ENCODE measurements at regions not wholly inside any gene's neighbourhood (a gene's known extent, or its start where the extent isn't known, plus 50 kb on each side); places are given as distances from the start of the nearest gene placed in this dataset.
"Not testable (repeated sequence)": the region's sequence is repeated elsewhere in the genome, so short reads cannot be mapped to it uniquely, and the experiment has no call there.

GRCh38 chr6:82419132-82419581, 55.5 kb downstream of the TPBG start:
- peak; percentile 10 for DNase-seq

- no peak for DNase-seq
These were observed 56.2 kb downstream of the TPBG start for GRCh38 chr6:82419859-82420258.

- no peak for DNase-seq
These were observed 67.0 kb downstream of the TPBG start for GRCh38 chr6:82430611-82431010.

DNA sequence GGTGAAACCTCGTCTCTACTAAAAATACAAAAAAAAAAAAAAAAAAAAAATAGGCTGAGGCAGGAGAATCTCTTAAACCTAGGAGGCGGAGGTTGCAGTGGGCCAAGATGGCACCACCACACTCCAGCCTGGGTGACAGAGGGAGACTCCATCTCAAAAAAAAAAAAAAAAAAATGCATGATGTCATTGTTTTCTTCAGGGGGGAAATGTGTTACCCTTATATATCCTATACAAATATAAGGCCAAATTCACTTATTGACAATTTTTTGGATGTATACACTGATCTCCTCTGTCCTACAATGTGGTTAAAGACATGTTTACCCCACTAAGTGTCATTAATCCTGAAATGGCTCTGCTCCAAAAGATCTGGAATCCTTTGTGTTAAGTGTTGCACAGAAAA, 73.1 kb downstream of the TPBG start:
- no peak for DNase-seq

DNA sequence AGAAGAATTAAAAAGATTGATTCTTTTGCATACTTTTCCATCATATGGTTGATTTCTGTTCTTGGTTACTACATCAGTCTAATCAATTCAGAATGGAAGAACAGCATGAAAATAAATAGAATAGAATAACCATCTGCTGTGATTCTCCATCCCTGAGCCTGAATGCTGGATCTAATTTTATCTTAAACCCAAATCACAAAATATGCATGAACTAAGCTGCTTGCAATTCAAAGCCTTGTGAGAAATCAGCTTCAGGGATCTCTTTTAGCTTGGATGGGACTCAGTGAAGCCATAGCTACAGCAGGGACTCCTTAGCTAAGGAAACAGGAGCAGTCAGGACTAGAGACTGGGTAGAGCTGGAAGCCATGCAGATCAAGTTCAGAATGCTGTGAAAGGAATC, 74.1 kb downstream of the TPBG start:
- DNase-seq: no peak

DNA sequence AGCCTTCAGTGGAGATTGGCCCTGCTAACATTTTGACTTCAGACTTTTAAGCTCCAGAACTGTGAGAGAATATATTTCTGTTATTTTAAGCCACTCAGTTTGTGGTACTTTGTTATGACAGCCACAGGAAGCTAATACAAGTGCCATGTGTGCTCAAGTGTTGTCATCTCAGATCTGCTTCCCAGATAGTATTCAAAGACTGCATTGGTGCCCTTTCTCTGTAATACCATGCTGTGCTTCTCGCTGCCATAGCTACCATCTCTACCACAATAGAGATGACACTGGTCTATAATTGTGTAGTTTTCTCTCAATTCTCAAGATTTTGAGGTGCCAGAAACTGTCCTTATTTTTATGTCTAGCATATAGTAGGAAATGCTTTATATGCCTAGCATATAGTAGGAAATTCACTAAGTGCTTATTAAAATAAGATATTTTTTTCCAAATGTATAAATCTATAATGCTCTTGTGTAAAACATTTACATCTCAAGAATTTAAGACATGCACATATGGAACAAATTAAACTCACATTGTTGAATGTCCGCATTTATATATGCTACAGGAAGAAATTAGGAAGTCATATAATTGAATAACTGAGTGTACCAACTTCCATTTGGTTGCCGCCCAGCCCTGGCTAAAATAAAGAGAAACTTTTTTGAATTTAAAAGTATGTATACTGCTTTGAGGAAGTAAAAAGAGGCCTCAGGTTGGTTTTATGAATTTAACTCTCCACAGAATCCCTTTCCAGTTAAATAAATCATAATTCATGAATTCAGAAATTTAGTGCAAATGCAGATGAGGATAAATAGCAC, 77.6 kb downstream of the TPBG start:
- no peak for DNase-seq

DNA sequence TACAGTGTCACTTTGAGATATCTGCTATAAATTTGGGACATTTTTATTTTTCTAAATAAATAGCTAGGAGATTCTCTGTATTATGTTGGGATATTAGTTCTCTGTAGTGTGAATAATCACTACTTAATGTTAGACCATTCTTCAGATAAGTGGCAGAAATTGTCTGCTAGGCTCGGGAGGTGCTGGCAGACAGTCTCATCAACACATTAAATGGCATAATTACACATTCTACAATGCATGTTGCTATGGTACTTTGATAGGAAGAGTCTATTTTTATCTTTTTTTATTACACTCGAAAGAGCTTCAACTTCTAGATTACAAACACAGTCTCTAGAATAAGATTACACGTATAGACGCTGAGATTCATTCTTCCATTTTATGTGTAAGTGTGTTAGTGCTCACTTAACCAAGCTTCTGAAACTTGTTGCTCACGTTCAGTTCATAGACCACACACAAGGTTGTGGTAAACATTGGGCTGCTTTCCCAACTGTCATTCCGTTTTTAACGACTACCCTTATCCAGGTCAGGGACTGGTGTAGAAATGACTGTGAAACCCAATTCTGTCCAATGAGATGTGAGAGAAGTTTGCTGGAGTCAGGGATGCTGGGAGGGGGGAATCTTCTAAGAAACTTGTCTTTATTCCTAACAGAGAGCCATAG, 78.6 kb downstream of the TPBG start:
- DNase-seq: no peak

- DNase-seq: no peak
These were observed 94.5 kb downstream of the TPBG start for GRCh38 chr6:82458147-82458546.

DNA sequence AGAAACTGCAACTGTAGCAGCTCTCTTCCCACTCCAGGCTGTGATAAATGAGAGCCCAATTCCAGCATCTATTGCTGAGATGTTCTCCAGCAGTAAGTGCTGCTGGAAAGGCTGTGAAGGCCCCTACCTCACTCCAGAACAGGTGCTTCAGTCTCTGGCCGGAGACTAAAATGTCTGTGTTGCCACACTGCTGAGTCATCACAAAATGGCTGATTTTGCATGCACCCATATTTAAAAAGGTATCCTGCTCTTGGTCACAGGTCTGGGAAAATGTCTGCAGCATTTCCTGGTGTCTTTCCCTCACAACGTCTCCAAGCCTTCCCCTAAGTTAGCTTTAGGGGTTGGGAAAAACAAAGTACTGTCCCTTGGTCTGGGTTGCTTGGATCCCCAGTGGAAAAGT, 95.1 kb downstream of the TPBG start:
- no peak for DNase-seq

DNA sequence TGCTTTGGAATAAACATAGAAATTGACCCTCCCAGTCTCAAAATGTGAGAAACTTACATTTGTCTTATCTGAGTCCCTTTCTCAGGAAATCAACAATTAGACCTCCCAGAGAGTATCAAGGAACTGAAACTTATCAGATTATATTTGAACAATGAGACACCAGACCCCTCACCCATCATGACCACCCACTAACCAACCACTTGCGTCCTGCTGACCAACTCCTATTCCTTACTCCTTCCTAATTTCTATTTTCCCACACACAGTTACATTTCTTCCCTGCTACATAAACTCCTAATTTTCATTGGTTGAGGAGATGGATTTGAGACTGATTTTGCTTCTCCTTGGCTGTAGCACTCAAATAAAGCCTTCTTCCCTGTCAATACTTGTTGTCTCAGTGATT, 97.9 kb downstream of the TPBG start:
- DNase-seq: no peak

- DNase-seq: no peak
These were observed 103.7 kb downstream of the TPBG start for GRCh38 chr6:82467338-82467737.

GRCh38 chr6:82470123-82470522, 106.5 kb downstream of the TPBG start:
- not testable (repeated sequence) for DNase-seq

GRCh38 chr6:82475106-82475505, 111.5 kb downstream of the TPBG start:
- DNase-seq: not testable (repeated sequence)

- DNase-seq: no peak
These were observed 120.4 kb downstream of the TPBG start for GRCh38 chr6:82484001-82484400.

- DNase-seq: no peak
These were observed 121.4 kb downstream of the TPBG start for GRCh38 chr6:82484737-82485626.

DNA sequence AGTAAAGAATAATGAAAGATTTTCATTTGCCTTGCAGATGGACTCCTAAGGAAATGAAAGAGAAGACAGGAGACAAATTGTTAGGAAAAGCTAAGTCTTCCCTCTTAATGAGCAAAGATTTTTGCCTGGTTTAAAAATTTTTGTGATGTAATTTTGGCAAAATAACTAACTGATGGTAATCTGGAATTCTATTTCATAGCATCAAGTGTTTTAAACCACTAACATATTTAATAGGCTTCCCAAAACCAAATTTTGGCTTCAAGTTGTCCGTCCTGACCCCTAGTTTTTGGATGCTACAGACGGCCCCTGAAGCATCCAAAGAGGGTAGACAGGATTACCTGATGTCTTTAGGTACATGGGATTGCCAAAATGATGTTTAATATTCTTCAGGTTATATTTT, 124.3 kb downstream of the TPBG start:
- DNase-seq: no peak

DNA sequence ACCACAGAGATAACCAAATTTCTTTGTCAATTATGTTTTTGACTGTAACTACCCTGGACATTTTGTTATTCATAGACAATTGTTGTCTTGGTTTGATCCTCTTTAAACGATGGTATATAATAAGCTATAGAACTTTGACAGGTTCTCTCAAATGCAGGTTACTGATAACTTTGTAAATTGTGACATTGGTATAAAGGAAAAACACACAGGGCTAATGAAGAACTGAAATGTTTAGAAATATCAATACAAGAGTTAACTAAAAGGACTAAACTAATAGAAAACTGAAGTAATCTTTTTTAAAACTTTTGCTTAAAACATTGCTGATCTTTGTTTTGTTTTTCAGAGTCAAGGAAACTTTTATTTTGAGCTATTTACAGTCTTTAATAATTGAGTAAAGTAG, 124.8 kb downstream of the TPBG start:
- no peak for DNase-seq

GRCh38 chr6:82492134-82492533, 128.5 kb downstream of the TPBG start:
- DNase-seq: no peak

- no peak for DNase-seq
These were observed 129.8 kb downstream of the TPBG start for GRCh38 chr6:82493467-82493866.

DNA sequence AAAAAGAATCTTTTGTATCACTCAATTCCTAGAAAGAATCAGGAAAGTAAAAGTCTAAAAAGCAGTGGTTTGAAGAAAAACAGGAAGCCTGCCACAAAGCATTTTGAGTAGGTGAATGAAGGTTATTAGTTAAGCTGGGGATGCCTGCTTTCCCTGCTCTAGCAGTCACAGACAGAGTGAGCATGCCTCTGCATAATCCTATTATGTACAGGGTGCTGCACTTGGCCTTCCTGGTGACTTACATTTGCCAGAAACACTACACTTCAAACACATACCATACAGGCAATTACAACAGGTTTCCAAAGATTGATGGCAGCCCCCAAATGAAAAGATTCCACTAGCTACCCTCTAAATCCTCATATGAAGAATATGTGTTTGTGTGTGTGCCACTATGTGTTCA, 130.8 kb downstream of the TPBG start:
- peak; percentile 81 for DNase-seq

DNA sequence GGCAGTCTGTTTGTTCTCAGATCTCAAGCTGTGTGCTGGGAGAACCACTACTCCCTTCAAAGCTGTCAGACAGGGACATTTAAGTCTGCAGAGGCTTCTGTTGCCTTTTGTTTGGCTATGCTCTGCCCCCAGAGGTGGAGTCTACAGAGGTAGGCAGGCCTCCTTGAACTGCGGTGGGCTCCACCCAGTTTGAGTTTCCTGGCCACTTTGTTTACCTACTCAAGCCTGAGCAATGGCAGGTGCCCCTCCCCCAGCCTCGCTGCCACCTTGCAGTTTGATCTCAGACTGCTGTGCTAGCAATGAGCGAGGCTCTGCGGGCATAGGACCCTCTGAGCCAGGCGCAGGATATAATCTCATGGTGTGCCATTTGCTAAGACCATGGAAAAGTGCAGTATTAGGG, 138.3 kb downstream of the TPBG start:
- DNase-seq: not testable (repeated sequence)

DNA sequence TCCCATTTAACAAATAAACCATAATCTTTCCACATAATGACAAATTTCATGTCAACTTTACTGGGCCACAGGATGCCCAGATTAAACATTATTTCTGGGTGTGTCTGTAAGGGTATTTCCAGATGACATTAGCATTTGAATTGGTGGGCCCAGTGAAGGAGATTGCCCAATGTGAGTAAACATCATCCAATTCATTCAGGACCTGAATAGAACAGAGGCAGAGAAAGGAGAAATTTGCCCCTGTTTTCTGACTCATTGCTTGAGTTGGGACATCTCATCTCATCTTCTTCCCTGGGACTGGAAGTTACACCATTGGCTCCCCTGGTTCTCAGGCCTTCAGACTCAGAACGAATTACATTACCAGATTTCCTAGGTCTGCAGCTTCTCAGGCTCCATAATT, 142.9 kb downstream of the TPBG start:
- DNase-seq: no peak

GRCh38 chr6:82507112-82507511, 143.5 kb downstream of the TPBG start:
- DNase-seq: no peak

DNA sequence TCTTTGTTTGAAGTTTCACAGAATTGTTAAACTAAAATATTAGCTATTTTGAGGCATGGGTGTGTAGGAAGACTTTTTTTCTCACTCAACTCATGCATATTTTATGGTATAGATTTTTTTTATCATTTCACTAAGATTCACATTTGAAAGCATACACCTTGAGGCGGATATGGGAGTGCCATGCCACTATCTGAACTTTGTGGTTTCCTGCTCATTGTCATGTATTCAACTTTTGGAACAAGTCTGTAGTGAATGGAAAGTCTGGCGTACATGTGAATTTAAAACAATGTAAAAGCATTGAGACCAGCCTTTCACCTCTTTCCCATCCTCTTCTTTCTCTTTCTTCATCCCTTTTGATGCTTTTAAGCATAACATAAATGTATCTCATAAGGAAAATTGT, 147.9 kb downstream of the TPBG start:
- no peak for DNase-seq

Data from eye (tissue), 1 donor.